H9 (cell line): ENCODE measurements at regions not wholly inside any gene's neighbourhood (a gene's known extent, or its start where the extent isn't known, plus 50 kb on each side); places are given as distances from the start of the nearest gene placed in this dataset.
A peak's percentile ranks its signal among the peaks of the same experiment; 100 is the strongest.

Source experiments
- DNase-seq: peaks from one replicate; pipeline ENCODE4 v3.0.0-alpha.2; 2017
- H2AFZ ChIP-seq: one replicate; pipeline ENCODE4 v1.6.1; 2013; ENCODE audit warnings: mild to moderate bottlenecking, low read length, control low read depth, moderate library complexity
- H2AK5ac ChIP-seq: 2 replicates; pipeline ENCODE4 v1.6.1; 2013; ENCODE audit warnings: low read length, control low read depth, mixed read lengths; ENCODE audit not compliant: insufficient read length
- H2BK120ac ChIP-seq: one replicate; pipeline ENCODE4 v1.6.1; 2013; ENCODE audit warnings: low read depth, mild to moderate bottlenecking, low read length, control low read depth, inconsistent platforms; ENCODE audit not compliant: poor library complexity, severe bottlenecking
- H2BK12ac ChIP-seq: 2 replicates; pipeline ENCODE4 v1.6.1; 2013; ENCODE audit warnings: low read length, control low read depth, mixed read lengths, low read depth; ENCODE audit not compliant: insufficient read length
- H2BK15ac ChIP-seq: 2 replicates; pipeline ENCODE4 v1.6.1; 2013; ENCODE audit warnings: low read depth, low read length, control low read depth
- H2BK20ac ChIP-seq: one replicate; pipeline ENCODE4 v1.6.1; 2013; ENCODE audit warnings: low read depth, mild to moderate bottlenecking, low read length, control low read depth, inconsistent platforms; ENCODE audit not compliant: poor library complexity, severe bottlenecking
- H2BK5ac ChIP-seq: 2 replicates; pipeline ENCODE4 v1.6.1; 2013; ENCODE audit warnings: low read length, control low read depth, mixed read lengths; ENCODE audit not compliant: insufficient read length
- H3K14ac ChIP-seq: 2 replicates; pipeline ENCODE4 v1.6.1; 2013; ENCODE audit warnings: low read length, control low read depth; ENCODE audit not compliant: insufficient read depth
- H3K18ac ChIP-seq: 2 replicates; pipeline ENCODE4 v1.6.1; 2013; ENCODE audit warnings: low read depth, mild to moderate bottlenecking, mixed read lengths, low read length, control low read depth; ENCODE audit not compliant: insufficient read length
- H3K23ac ChIP-seq: 2 replicates; pipeline ENCODE4 v1.6.1; 2013; ENCODE audit warnings: low read length, control low read depth, mixed read lengths, low read depth; ENCODE audit not compliant: insufficient read length
- H3K23me2 ChIP-seq: 2 replicates; pipeline ENCODE4 v1.6.1; 2013; ENCODE audit warnings: low read depth, mild to moderate bottlenecking, mixed read lengths, low read length, control low read depth; ENCODE audit not compliant: insufficient read length, poor library complexity, severe bottlenecking
- H3K27ac ChIP-seq: 2 replicates; pipeline ENCODE4 v1.5.1; 2013; ENCODE audit warnings: low read length, control low read depth, mixed read lengths, low read depth; ENCODE audit not compliant: insufficient read length
- H3K27me3 ChIP-seq: 2 replicates; pipeline ENCODE4 v1.6.1; 2013; ENCODE audit warnings: low read length, control low read depth, inconsistent platforms; ENCODE audit not compliant: insufficient read depth
- H3K4ac ChIP-seq: 2 replicates; pipeline ENCODE4 v1.6.1; 2013; ENCODE audit warnings: low read depth, mild to moderate bottlenecking, control low read depth, inconsistent platforms, low read length, moderate library complexity
- H3K4me1 ChIP-seq: 2 replicates; pipeline ENCODE4 v1.6.1; 2013; ENCODE audit warnings: low read length, control low read depth, inconsistent platforms; ENCODE audit not compliant: insufficient read depth
- H3K4me2 ChIP-seq: 2 replicates; pipeline ENCODE4 v1.6.1; 2013; ENCODE audit warnings: low read length, control low read depth, mixed read lengths; ENCODE audit not compliant: insufficient read length, insufficient read depth
- H3K56ac ChIP-seq: 2 replicates; pipeline ENCODE4 v1.6.1; 2013; ENCODE audit warnings: low read depth, mild to moderate bottlenecking, mixed read lengths, low read length, control low read depth; ENCODE audit not compliant: insufficient read length
- H3K79me1 ChIP-seq: 2 replicates; pipeline ENCODE4 v1.6.1; 2013; ENCODE audit warnings: low read depth, mild to moderate bottlenecking, moderate library complexity, low read length, control low read depth, inconsistent platforms; ENCODE audit not compliant: insufficient read depth, poor library complexity, severe bottlenecking
- H3K79me2 ChIP-seq: 2 replicates; pipeline ENCODE4 v1.6.1; 2013; ENCODE audit warnings: low read length, control low read depth, inconsistent platforms; ENCODE audit not compliant: insufficient read depth
- H3K9ac ChIP-seq: 2 replicates; pipeline ENCODE4 v1.6.1; 2013; ENCODE audit warnings: low read length, control low read depth, mixed read lengths; ENCODE audit not compliant: insufficient read length; ENCODE audit errors: extremely low read depth
- H3K9me3 ChIP-seq: one replicate; pipeline ENCODE4 v1.6.1; 2013; ENCODE audit warnings: low read depth, low read length, inconsistent platforms; ENCODE audit not compliant: control insufficient read depth
- H3T11ph ChIP-seq: one replicate; pipeline ENCODE4 v1.6.1; 2013; ENCODE audit warnings: mild to moderate bottlenecking, low read length, control low read depth, inconsistent platforms
- H4K20me1 ChIP-seq: one replicate; pipeline ENCODE4 v1.6.1; 2013; ENCODE audit not compliant: control insufficient read depth, insufficient read length, insufficient read depth
- H4K5ac ChIP-seq: 2 replicates; pipeline ENCODE4 v1.6.1; 2013; ENCODE audit warnings: low read depth, mild to moderate bottlenecking, mixed read lengths, low read length, control low read depth; ENCODE audit not compliant: insufficient read length
- H4K8ac ChIP-seq: replicated peaks from 2 replicates; pipeline ENCODE4 v1.6.1; 2013; ENCODE audit warnings: low read length, control low read depth, mixed read lengths, low read depth; ENCODE audit not compliant: insufficient read length
- H4K91ac ChIP-seq: 2 replicates; pipeline ENCODE4 v1.6.1; 2013; ENCODE audit warnings: low read depth, mild to moderate bottlenecking, moderate library complexity, mixed read lengths, low read length, control low read depth; ENCODE audit not compliant: insufficient read length
- H3K27ac Mint-ChIP-seq, 3 experiments: 2 replicates in 2 of 3; 3 replicates in 1 of 3; pipeline ENCODE4 v1.8.0; 2020 to 2021; ENCODE audit warnings: mixed read lengths in 3 of 3, mild to moderate bottlenecking in 1 of 3, moderate library complexity in 1 of 3
- H3K27me3 Mint-ChIP-seq: 2 replicates; pipeline ENCODE4 v1.8.0; 2021; ENCODE audit warnings: low read depth, mild to moderate bottlenecking, moderate library complexity, mixed read lengths
- H3K36me3 Mint-ChIP-seq, 3 experiments: 2 replicates in 2 of 3; 3 replicates in 1 of 3; pipeline ENCODE4 v1.8.0; 2020 to 2021; ENCODE audit warnings: low read depth in 3 of 3, mixed read lengths in 3 of 3; ENCODE audit not compliant: insufficient read depth in 1 of 3
- H3K4me1 Mint-ChIP-seq, 2 experiments: 2 replicates each; pipeline ENCODE4 v1.8.0; 2020; ENCODE audit warnings: mixed read lengths in 2 of 2
- H3K4me3 Mint-ChIP-seq, 2 experiments: 2 replicates in 1 of 2; 3 replicates in 1 of 2; pipeline ENCODE4 v1.8.0; 2020 to 2021; ENCODE audit warnings: mild to moderate bottlenecking in 2 of 2, mixed read lengths in 2 of 2, moderate library complexity in 1 of 2
- H3K9me3 Mint-ChIP-seq, 2 experiments: 2 replicates in 1 of 2; 3 replicates in 1 of 2; pipeline ENCODE4 v1.8.0; 2020; ENCODE audit warnings: mild to moderate bottlenecking in 2 of 2, mixed read lengths in 2 of 2, moderate library complexity in 1 of 2
- CTCF ChIP-seq: fragments of 200-600 bp; sonication (generic); conservative IDR thresholded peaks from 3 replicates; pipeline ENCODE4 v1.8.0; 2021; ENCODE audit warnings: antibody characterized with exemption, mild to moderate bottlenecking
- WGBS: extraction: QIAGEN DNeasy Blood & Tissue Kit; methylation state at CpG from one replicate; pipeline ENCODE4 v1.1.7; 2013; ENCODE audit warnings: missing lambda C conversion rate, low lambda C conversion rate, mixed read lengths; ENCODE audit not compliant: insufficient read length; ENCODE audit errors: extremely low coverage; 5-methylcytosine and 5-hydroxymethylcytosine counted together

- no peaks in the 10 kb centered on the region for H3K27me3 Mint-ChIP-seq
- no peaks in the 10 kb centered on the region for H3K23me2 ChIP-seq
- H3K79me1 ChIP-seq, result no peaks in the 10 kb centered on the region
- peaks cover 0 to 4% of the 10 kb centered on the region in 2 experiments; a peak in 1 of 5 replicates for H3K9me3 Mint-ChIP-seq
- H3K56ac ChIP-seq, result no peak overlapping the region
- peak; percentile 71 for TF ChIP-seq CTCF
- no peak overlapping the region for H2BK15ac ChIP-seq
- H4K20me1 ChIP-seq, result no peaks in the 10 kb centered on the region
- H3K23ac ChIP-seq, result no peak overlapping the region
- H2BK5ac ChIP-seq, result no peak overlapping the region
- H3T11ph ChIP-seq, result no peak overlapping the region
- H3K79me2 ChIP-seq, result no peaks in the 10 kb centered on the region
- H3K18ac ChIP-seq, result no peak overlapping the region
- no peak overlapping the region for H3K27ac Mint-ChIP-seq
- H2BK120ac ChIP-seq, result no peak overlapping the region
- no peaks in the 10 kb centered on the region for H3K9me3 ChIP-seq
- H3K4me1 ChIP-seq, result peaks cover 4% of the 10 kb centered on the region; the same call in 1 of the 2 replicates
- no peak for DNase-seq
- H2AK5ac ChIP-seq, result no peak overlapping the region
- no peak overlapping the region for H4K8ac ChIP-seq
- H4K91ac ChIP-seq, result no peak overlapping the region
- WGBS, result no CpG with 5 or more reads among the region's 5 CpGs
- H2BK12ac ChIP-seq, result no peak overlapping the region
- no peak overlapping the region for H3K4me2 ChIP-seq
- H3K36me3 Mint-ChIP-seq, result no peaks in the 10 kb centered on the region
- no peak overlapping the region for H2AFZ ChIP-seq
- no peak overlapping the region for H3K4me3 Mint-ChIP-seq
- no peak overlapping the region for H3K27ac ChIP-seq
- H3K14ac ChIP-seq, result no peak overlapping the region
- no peaks in the 10 kb centered on the region for H3K27me3 ChIP-seq
- peaks cover 27 to 36% of the 10 kb centered on the region in 2 experiments for H3K4me1 Mint-ChIP-seq
- H2BK20ac ChIP-seq, result no peak overlapping the region
- no peak overlapping the region for H4K5ac ChIP-seq
- H3K9ac ChIP-seq, result no peak overlapping the region
- no peak overlapping the region for H3K4ac ChIP-seq
Observed at GRCh38 chr1:177780096-177780700, 189.7 kb downstream of the SEC16B start.
